DND-41 (cell line): ENCODE measurements at regions not wholly inside any gene's neighbourhood (a gene's known extent, or its start where the extent isn't known, plus 50 kb on each side); places are given as distances from the start of the nearest gene placed in this dataset.

ENCODE experiments used
- EZH2 ChIP-seq: IDR thresholded peaks from 3 replicates; pipeline ENCODE4 v1.6.1; 2012; ENCODE audit warnings: borderline replicate concordance, low read depth, mild to moderate bottlenecking, moderate library complexity, low read length, inconsistent platforms; ENCODE audit not compliant: severe bottlenecking
- TF ChIP-seq, protein P1 (sequence below): IDR thresholded peaks from 2 replicates; pipeline ENCODE4 v1.5.1; 2012; ENCODE audit warnings: borderline replicate concordance, low read length, moderate library complexity, mild to moderate bottlenecking; ENCODE audit not compliant: poor library complexity, severe bottlenecking; ENCODE audit errors: extremely low read depth

DNA sequence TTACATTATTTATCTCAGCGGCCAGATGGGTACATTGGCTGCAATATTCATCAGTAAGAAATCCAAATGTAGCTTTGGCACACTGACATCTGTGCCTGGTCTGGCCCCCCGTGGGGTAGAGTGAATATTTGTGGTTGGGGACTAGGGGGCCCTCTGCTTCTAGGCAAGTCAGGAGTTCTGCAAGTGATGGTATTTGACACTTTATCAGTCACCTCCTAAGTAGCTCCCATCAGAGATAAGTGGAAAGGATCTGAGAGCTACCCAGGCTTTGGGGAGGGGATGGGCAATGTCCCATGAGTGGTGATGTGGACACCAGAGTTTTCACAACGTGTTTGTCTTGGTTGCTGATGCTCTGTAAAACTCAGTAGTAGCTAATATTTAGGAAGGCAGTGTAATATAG, 609.9 kb upstream of the RBFOX1 start:
- TF ChIP-seq, protein P1, sequence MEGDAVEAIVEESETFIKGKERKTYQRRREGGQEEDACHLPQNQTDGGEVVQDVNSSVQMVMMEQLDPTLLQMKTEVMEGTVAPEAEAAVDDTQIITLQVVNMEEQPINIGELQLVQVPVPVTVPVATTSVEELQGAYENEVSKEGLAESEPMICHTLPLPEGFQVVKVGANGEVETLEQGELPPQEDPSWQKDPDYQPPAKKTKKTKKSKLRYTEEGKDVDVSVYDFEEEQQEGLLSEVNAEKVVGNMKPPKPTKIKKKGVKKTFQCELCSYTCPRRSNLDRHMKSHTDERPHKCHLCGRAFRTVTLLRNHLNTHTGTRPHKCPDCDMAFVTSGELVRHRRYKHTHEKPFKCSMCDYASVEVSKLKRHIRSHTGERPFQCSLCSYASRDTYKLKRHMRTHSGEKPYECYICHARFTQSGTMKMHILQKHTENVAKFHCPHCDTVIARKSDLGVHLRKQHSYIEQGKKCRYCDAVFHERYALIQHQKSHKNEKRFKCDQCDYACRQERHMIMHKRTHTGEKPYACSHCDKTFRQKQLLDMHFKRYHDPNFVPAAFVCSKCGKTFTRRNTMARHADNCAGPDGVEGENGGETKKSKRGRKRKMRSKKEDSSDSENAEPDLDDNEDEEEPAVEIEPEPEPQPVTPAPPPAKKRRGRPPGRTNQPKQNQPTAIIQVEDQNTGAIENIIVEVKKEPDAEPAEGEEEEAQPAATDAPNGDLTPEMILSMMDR = no peak
- TF ChIP-seq EZH2 = no peak
